Neural cell (in vitro differentiated cells): ENCODE measurements at regions not wholly inside any gene's neighbourhood (a gene's known extent, or its start where the extent isn't known, plus 50 kb on each side); places are given as distances from the start of the nearest gene placed in this dataset.

Experiments
- H2AFZ ChIP-seq: fragments of 200-600, 300-800 bp; sonication (generic), shearing (Covaris generic); 2 replicates; pipeline ENCODE4 v1.6.0; 2014; ENCODE audit warnings: low read depth, mild to moderate bottlenecking, antibody characterized with exemption, low read length, moderate library complexity
- H3F3A ChIP-seq: fragments of 200-600 bp; shearing (Covaris generic); 2 replicates; pipeline ENCODE4 v1.6.1; 2016; ENCODE audit warnings: mild to moderate bottlenecking, moderate library complexity, mixed read lengths, antibody characterized with exemption, low read length; ENCODE audit not compliant: insufficient read depth, poor library complexity, severe bottlenecking
- H3K27ac ChIP-seq: fragments of 200-600, 300-800 bp; sonication (generic), shearing (Covaris generic); 2 replicates; pipeline ENCODE4 v1.5.1; 2014; ENCODE audit warnings: mild to moderate bottlenecking, low read length, moderate library complexity
- H3K27me3 ChIP-seq: fragments of 300-800, 200-600 bp; sonication (generic), shearing (Covaris generic); 2 replicates; pipeline ENCODE4 v1.6.0; 2014; ENCODE audit warnings: mild to moderate bottlenecking, low read depth, low read length, moderate library complexity; ENCODE audit not compliant: insufficient read depth
- H3K36me3 ChIP-seq: fragments of 300-800, 200-600 bp; sonication (generic), shearing (Covaris generic); 2 replicates; pipeline ENCODE4 v1.5.1; 2014; ENCODE audit warnings: mild to moderate bottlenecking, antibody characterized with exemption, low read length, moderate library complexity; ENCODE audit not compliant: insufficient read depth
- H3K4me2 ChIP-seq: fragments of 300-800, 200-600 bp; sonication (generic), shearing (Covaris generic); 2 replicates; pipeline ENCODE4 v1.6.0; 2014; ENCODE audit warnings: mild to moderate bottlenecking, low read length
- H3K4me3 ChIP-seq: fragments of 300-800, 200-600 bp; sonication (generic), shearing (Covaris generic); 2 replicates; pipeline ENCODE4 v1.5.1; 2014; ENCODE audit warnings: mild to moderate bottlenecking, low read length, moderate library complexity
- H3K79me2 ChIP-seq: fragments of 200-600 bp; shearing (Covaris generic); replicated peaks from 2 replicates; pipeline ENCODE4 v1.6.0; 2014; ENCODE audit warnings: mild to moderate bottlenecking, low read length, moderate library complexity; ENCODE audit not compliant: insufficient read depth
- H3K9ac ChIP-seq: fragments of 300-800, 200-600 bp; sonication (generic), shearing (Covaris generic); 2 replicates; pipeline ENCODE4 v1.6.1; 2016; ENCODE audit warnings: mild to moderate bottlenecking, low read length, mixed read lengths
- H3K9me2 ChIP-seq: fragments of 200-600 bp; shearing (Covaris generic); 2 replicates; pipeline ENCODE4 v1.6.1; 2016; ENCODE audit warnings: mild to moderate bottlenecking, low read length, mixed read lengths; ENCODE audit not compliant: insufficient read depth
- H3K9me3 ChIP-seq: fragments of 200-600, 300-800 bp; sonication (generic), shearing (Covaris generic); 2 replicates; pipeline ENCODE4 v1.6.1; 2016; ENCODE audit warnings: mild to moderate bottlenecking, mixed run types, low read length, moderate library complexity, mixed read lengths
- H4K20me1 ChIP-seq: fragments of 200-600 bp; shearing (Covaris generic); 2 replicates; pipeline ENCODE4 v1.6.1; 2016; ENCODE audit warnings: mild to moderate bottlenecking, mixed run types; ENCODE audit not compliant: insufficient read depth
- EP300 ChIP-seq: fragments of 450-650 bp; conservative IDR thresholded peaks from 2 replicates; pipeline ENCODE4 v1.6.1; 2014; ENCODE audit warnings: antibody characterized with exemption, mild to moderate bottlenecking, moderate library complexity; ENCODE audit not compliant: poor library complexity, severe bottlenecking
- EZH2 ChIP-seq: fragments of 200-600, 300-800 bp; shearing (Covaris generic), sonication (generic); IDR thresholded peaks from 2 replicates; pipeline ENCODE4 v1.6.1; 2014; ENCODE audit warnings: antibody characterized with exemption, low read length, borderline replicate concordance, mild to moderate bottlenecking; ENCODE audit not compliant: insufficient read depth, poor library complexity, severe bottlenecking
- MXI1 ChIP-seq: fragments of 450-650 bp; conservative IDR thresholded peaks from 2 replicates; pipeline ENCODE4 v1.6.1; 2014; ENCODE audit warnings: antibody characterized with exemption, mild to moderate bottlenecking; ENCODE audit not compliant: poor library complexity, severe bottlenecking
- POLR2AphosphoS5 ChIP-seq: IDR thresholded peaks from 2 replicates; pipeline ENCODE4 v1.6.1; 2012
- RAD21 ChIP-seq: fragments of 450-650 bp; conservative IDR thresholded peaks from 2 replicates; pipeline ENCODE4 v1.6.1; 2014; ENCODE audit warnings: antibody characterized with exemption, mild to moderate bottlenecking, moderate library complexity
- SMC3 ChIP-seq: fragments of 450-650 bp; conservative IDR thresholded peaks from 2 replicates; pipeline ENCODE4 v1.6.1; 2014; ENCODE audit warnings: antibody characterized with exemption, mild to moderate bottlenecking, moderate library complexity; ENCODE audit not compliant: poor library complexity
- TAF1 ChIP-seq: IDR thresholded peaks from 2 replicates; pipeline ENCODE4 v1.6.1; 2012; ENCODE audit warnings: low read depth
- TF ChIP-seq, protein P1 (sequence below): IDR thresholded peaks from 2 replicates; pipeline ENCODE4 v1.6.1; 2012; ENCODE audit warnings: borderline replicate concordance
- TF ChIP-seq, protein P2 (sequence below): fragments of 450-650 bp; IDR thresholded peaks from 2 replicates; pipeline ENCODE4 v1.5.1; 2014; ENCODE audit warnings: antibody characterized with exemption, mild to moderate bottlenecking, moderate library complexity; ENCODE audit not compliant: poor library complexity, severe bottlenecking

- no peak overlapping the region for H3K4me3 ChIP-seq
- TF ChIP-seq, protein P1, sequence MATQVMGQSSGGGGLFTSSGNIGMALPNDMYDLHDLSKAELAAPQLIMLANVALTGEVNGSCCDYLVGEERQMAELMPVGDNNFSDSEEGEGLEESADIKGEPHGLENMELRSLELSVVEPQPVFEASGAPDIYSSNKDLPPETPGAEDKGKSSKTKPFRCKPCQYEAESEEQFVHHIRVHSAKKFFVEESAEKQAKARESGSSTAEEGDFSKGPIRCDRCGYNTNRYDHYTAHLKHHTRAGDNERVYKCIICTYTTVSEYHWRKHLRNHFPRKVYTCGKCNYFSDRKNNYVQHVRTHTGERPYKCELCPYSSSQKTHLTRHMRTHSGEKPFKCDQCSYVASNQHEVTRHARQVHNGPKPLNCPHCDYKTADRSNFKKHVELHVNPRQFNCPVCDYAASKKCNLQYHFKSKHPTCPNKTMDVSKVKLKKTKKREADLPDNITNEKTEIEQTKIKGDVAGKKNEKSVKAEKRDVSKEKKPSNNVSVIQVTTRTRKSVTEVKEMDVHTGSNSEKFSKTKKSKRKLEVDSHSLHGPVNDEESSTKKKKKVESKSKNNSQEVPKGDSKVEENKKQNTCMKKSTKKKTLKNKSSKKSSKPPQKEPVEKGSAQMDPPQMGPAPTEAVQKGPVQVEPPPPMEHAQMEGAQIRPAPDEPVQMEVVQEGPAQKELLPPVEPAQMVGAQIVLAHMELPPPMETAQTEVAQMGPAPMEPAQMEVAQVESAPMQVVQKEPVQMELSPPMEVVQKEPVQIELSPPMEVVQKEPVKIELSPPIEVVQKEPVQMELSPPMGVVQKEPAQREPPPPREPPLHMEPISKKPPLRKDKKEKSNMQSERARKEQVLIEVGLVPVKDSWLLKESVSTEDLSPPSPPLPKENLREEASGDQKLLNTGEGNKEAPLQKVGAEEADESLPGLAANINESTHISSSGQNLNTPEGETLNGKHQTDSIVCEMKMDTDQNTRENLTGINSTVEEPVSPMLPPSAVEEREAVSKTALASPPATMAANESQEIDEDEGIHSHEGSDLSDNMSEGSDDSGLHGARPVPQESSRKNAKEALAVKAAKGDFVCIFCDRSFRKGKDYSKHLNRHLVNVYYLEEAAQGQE, result no peak
- no peaks in the 10 kb centered on the region for H3K27me3 ChIP-seq
- no peaks in the 10 kb centered on the region for H3K36me3 ChIP-seq
- no peaks in the 10 kb centered on the region for H4K20me1 ChIP-seq
- no peaks in the 10 kb centered on the region for H3F3A ChIP-seq
- H2AFZ ChIP-seq, result no peak overlapping the region
- no peaks in the 10 kb centered on the region for H3K79me2 ChIP-seq
- H3K27ac ChIP-seq, result no peak overlapping the region
- H3K9me2 ChIP-seq, result no peaks in the 10 kb centered on the region
- no peak overlapping the region for H3K4me2 ChIP-seq
- H3K9me3 ChIP-seq, result no peaks in the 10 kb centered on the region
- no peak overlapping the region for H3K9ac ChIP-seq
Observed at GRCh38 chr17:12423337-12423736, 242.4 kb upstream of the MYOCD start.

DNA sequence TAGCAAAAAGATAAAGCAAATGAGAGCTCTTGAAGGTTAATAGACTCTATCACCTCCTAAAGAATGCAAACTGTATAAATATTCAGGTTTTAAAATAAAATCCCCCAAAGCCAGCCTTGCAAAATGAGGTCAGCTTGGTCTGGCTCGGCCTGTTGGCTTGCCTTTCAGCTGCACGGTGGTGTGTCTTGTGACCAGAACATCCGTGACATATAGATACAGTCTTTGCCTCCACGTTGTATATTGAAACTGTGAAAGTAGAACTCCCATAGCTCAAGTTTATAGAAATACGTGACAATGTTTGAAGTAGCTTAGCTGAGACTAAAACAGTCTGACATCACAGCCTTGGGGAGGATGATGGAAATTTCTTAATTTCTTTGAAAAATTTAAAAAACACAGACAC is 236.6 kb upstream of the MYOCD start:
- H3K4me3 ChIP-seq, result no peak overlapping the region
- H3K9ac ChIP-seq, result no peak overlapping the region
- H3K79me2 ChIP-seq, result no peaks in the 10 kb centered on the region
- TF ChIP-seq MXI1, result no peak
- TF ChIP-seq EP300, result no peak
- TF ChIP-seq, protein P2, sequence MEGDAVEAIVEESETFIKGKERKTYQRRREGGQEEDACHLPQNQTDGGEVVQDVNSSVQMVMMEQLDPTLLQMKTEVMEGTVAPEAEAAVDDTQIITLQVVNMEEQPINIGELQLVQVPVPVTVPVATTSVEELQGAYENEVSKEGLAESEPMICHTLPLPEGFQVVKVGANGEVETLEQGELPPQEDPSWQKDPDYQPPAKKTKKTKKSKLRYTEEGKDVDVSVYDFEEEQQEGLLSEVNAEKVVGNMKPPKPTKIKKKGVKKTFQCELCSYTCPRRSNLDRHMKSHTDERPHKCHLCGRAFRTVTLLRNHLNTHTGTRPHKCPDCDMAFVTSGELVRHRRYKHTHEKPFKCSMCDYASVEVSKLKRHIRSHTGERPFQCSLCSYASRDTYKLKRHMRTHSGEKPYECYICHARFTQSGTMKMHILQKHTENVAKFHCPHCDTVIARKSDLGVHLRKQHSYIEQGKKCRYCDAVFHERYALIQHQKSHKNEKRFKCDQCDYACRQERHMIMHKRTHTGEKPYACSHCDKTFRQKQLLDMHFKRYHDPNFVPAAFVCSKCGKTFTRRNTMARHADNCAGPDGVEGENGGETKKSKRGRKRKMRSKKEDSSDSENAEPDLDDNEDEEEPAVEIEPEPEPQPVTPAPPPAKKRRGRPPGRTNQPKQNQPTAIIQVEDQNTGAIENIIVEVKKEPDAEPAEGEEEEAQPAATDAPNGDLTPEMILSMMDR, result no peak
- TF ChIP-seq RAD21, result no peak
- TF ChIP-seq POLR2AphosphoS5, result no peak
- no peak for TF ChIP-seq SMC3
- TF ChIP-seq TAF1, result no peak
- no peak for TF ChIP-seq EZH2
- TF ChIP-seq, protein P1, result no peak
- no peaks in the 10 kb centered on the region for H3K36me3 ChIP-seq
- no peaks in the 10 kb centered on the region for H3F3A ChIP-seq
- no peaks in the 10 kb centered on the region for H4K20me1 ChIP-seq
- no peaks in the 10 kb centered on the region for H3K27me3 ChIP-seq
- no peak overlapping the region for H3K4me2 ChIP-seq
- no peaks in the 10 kb centered on the region for H3K9me2 ChIP-seq
- no peak overlapping the region for H2AFZ ChIP-seq
- H3K9me3 ChIP-seq, result no peaks in the 10 kb centered on the region
- H3K27ac ChIP-seq, result no peak overlapping the region
